Renal cortex interstitium (tissue), 11 donors: ENCODE measurements at regions not wholly inside any gene's neighbourhood (a gene's known extent, or its start where the extent isn't known, plus 50 kb on each side); places are given as distances from the start of the nearest gene placed in this dataset.
"Not testable (repeated sequence)": the region's sequence is repeated elsewhere in the genome, so short reads cannot be mapped to it uniquely, and the experiment has no call there.

Source experiments
- DNase-seq, 11 donors: peaks; one replicate each; pipeline ENCODE4 v3.0.0-alpha.2; 2013; ENCODE audit warnings: low read depth in 9 of 11, low spot score in 4 of 11; ENCODE audit errors: extremely low read depth in 1 of 11

DNA sequence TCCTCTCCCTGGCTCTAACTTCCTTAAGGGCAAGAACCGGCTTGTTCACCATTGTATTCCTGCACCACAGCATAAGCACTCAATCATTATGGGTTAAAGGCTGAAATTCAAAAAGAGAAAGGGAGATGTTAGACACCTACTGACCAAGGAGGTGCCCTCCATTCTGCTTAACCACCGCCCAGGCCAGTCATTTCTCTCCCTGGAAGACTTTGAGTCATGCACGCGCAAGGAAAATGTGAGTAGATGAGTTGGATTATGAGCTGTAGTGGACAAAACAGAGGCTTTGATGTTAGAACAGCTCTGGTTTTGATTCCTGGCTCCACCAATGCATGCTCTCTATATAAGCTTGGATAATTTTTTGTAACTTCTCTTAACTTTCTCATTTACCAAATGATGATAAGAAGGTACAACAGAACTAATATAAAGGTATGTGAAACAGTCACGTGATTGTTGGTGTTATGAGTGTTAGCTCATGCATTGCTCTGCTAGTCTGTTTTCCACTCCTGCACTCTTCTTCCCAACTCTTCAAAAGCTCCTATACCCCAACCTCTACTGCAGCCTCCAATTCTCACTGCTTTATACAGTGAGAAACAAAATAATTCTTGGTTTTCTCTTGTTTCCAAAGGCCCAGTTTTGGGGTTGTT lies 148.4 kb upstream of the ATP11B start:
- no peak for DNase-seq

- no peak for DNase-seq
These were observed 142.7 kb upstream of the ATP11B start for GRCh38 chr3:182650568-182651128.

GRCh38 chr3:182651461-182651860 lies 141.8 kb upstream of the ATP11B start:
- no peak for DNase-seq

DNA sequence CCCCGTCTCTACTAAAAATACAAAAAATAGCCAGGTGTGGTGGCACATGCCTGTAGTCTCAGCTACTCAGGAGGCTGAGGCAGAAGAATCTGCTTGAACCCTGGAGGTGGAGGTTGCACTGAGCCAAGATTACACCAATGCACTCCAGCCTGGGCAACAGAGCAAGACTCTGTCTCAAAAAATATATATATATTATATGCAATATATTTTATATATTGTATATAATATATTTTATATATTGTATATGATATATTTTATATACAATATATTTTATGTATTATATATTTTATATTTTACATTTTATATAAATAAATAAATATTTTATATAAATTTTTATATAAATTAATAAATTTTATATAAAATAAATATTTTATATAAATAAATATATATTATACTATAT lies 140.2 kb upstream of the ATP11B start:
- not testable (repeated sequence) for DNase-seq

- no peak for DNase-seq
These were observed 124.8 kb upstream of the ATP11B start for GRCh38 chr3:182668541-182668940.

DNA sequence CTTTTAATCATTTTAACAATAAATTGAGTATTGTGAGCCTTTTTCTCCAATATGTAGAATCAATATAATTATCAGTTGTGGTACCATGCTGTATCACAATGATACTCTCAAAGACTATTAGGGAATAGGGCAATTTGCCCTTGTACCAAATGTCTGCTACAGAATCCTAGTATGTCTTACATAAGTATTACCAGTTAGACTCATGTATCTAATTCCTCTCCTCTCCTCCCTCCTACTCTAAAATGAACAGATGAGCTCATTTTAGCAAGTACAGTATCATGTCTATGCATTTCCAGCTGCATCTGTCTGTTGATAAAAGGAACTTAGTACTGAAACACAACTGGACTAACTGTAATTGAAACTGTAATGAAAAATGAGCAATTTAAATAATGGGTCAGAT lies 124.3 kb upstream of the ATP11B start:
- no peak for DNase-seq

GRCh38 chr3:182671541-182671940 lies 121.8 kb upstream of the ATP11B start:
- no peak for DNase-seq

DNA sequence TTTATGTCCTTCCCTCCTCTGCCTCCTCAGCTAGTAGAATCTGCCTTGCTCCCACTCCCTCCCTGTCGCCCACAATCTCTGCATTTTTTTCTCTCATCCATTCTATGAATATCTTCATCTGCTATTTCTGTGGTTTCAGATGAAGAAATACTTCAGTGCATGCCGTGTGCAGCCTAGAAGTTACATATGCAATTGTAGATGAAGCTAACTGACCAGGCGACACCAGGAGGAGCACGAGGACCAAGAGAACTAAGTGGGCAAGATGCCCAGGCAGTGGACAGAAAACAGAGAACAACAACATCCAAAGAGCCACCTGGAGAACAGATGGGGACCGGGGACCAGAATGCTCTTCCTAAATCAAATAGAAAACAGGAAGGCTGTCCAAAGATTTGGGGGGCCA lies 121.4 kb upstream of the ATP11B start:
- no peak for DNase-seq

- DNase-seq, result no peak
These were observed 120.0 kb upstream of the ATP11B start for GRCh38 chr3:182673336-182673735.

DNA sequence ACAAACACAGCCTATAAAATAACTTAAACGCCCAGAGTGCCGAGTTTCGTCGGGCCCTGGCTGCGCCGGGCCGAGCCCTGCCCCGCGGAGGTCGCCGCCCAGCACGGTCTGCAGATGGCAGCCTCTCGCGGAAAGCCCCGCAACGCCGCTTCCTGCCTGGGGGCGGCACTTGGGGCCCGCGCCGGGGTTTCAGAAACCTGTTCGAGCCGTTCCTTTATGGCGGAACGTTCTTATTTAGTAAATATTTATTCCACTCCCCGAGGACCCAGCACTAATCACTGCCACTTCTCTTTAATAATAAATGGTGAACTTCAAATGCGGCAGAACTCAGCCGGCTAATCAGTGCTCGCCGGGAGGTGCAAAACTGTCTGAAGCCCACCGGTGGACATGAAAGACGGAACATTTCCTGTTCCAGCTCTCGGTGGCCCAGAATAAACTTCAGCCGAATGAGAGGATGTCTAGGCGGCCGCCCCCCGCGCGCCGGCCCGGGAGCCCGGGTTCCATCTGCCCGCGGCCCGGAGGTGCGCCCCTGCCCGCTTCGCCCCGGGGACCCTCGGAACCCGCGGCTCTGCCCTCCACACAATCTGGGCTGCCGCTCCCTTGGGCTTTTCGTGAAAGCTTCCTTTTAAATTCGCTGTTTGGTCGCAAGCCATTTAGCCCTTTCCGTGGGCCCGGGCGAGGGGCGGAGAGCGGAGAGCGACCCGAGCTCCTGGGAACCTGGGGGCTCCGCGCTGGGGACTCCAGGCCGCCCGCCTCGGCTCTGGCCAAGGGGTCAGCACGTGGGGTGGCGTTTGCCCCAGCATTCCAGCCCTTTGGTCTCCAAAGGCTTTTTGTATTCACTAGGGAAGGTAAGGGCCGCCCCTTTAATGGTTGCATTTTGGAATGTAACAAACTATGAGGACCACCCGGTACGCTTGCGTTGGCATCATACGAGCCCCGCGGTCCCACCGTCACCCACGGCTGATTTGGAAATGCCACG lies 110.8 kb upstream of the ATP11B start:
- peak in 9 of 11 donors; percentile 12 to 58 (median 33) for DNase-seq

DNA sequence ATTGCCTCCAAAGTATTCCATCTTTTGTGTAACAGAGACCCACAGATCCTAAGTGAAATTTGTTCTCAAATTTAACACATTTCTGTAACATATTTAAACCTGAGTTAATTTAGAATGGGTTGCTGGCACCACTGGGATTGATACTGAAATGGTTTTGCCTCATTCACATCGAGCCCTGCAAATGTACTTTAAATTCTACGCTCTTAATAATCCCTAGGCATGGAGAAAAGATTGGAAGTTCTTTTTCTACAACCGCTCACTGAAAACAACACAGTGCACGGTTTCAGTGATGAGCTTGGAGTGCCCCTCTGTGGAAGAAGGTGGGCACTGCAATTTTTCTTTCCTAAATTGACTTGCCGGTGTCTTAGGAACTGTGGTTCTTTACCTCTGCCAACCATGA lies 109.9 kb upstream of the ATP11B start:
- DNase-seq, result peak in 10 of 11 donors; percentile 46 to 78 (median 61)

- DNase-seq, result no peak
These were observed 109.4 kb upstream of the ATP11B start for GRCh38 chr3:182683858-182684257.

- DNase-seq, result no peak
These were observed 107.0 kb upstream of the ATP11B start for GRCh38 chr3:182686033-182686886.

DNA sequence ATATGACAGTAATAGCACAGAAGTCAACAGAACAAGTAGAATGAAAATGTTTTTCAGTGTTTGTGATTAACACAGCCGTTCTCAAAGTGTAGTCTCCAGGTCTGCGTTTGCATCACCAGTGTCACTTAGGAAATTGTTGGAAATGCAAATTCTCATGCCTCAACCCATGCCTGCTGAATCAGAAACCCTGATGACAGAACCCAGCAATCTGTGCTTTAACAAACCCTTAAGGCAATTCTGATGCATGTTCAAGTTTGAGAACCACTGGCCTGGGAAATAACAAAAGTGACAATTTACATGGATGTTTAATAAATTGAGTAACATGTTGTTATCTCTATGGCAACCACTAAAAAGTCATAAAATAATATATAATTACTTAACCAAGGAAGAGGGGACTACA lies 103.1 kb upstream of the ATP11B start:
- DNase-seq, result no peak

DNA sequence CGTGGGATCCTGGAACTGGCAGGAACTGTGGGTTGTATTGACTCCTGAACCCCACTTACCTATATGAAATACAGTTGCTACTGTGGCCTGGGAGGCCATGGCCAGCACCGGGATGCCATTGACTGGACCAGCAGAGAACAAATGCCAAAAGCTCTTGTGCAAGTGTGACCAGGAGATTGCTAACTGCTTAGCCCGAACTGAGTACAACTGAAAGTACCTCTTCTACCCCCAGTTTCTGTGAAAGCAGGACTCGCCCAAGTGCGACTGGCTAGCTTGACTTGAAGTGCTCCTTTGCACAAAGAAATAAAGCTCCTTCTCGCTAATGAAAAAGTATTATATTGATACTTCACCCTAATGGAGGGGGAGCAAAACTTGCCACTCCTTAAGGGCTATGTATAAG lies 101.3 kb upstream of the ATP11B start:
- DNase-seq, result no peak

GRCh38 chr3:182692695-182693094 lies 100.6 kb upstream of the ATP11B start:
- no peak for DNase-seq

- DNase-seq, result no peak
These were observed 99.6 kb upstream of the ATP11B start for GRCh38 chr3:182693723-182694122.

- DNase-seq, result no peak
These were observed 96.4 kb upstream of the ATP11B start for GRCh38 chr3:182696916-182697315.

DNA sequence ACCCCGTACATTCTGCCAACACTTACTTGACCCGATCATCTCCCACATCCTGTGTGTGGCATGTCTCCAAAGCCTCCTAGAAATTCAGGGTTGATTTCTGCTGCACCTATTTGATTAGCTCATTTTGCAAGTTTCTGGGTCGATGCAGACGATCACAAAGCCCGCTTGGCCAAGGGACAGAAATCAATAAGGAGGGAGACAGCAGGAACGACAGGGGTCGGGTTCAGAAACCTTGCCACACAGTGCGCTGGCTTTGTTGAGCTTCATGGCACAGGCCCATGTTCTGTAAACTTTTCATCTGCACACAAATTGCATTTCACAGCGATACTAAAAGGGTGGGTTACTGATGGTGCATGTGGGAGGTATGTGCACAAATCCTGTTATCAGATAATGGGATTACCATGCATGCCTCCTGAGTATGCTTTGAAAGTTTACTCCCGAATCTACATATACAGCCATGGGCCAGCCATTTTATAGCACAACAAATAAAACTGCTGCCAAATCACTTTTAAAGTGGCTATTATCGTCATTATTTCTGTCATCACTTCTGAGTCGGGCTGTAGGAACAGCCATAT lies 95.9 kb upstream of the ATP11B start:
- DNase-seq, result no peak
